Spleen (tissue), 11 donors: ENCODE measurements at regions not wholly inside any gene's neighbourhood (a gene's known extent, or its start where the extent isn't known, plus 50 kb on each side); places are given as distances from the start of the nearest gene placed in this dataset.

Source experiments
- DNase-seq: peaks from one replicate; pipeline ENCODE4 v3.0.0-alpha.2; 2020
- H3K27ac ChIP-seq, 8 donors: fragments of 200-600 bp; sonication (generic) in 7 of 8; 1 replicate in 4 of 8; 2 replicates in 4 of 8; pipeline versions ENCODE4 v1.5.0 to v1.8.0; 2016 to 2021; ENCODE audit warnings: inconsistent platforms in 4 of 8, mild to moderate bottlenecking in 4 of 8, moderate library complexity in 1 of 8
- H3K27me3 ChIP-seq, 7 donors: fragments of 200-600 bp; sonication (generic) in 6 of 7; replicated peaks in 1 of 7; 1 replicate in 4 of 7; 2 replicates in 3 of 7; pipeline versions ENCODE4 v1.5.0 to v1.8.0; 2016 to 2021; ENCODE audit warnings: inconsistent platforms in 3 of 7, mild to moderate bottlenecking in 1 of 7
- H3K36me3 ChIP-seq, 6 donors: fragments of 200-600 bp; sonication (generic) in 5 of 6; 1 replicate in 4 of 6; 2 replicates in 2 of 6; pipeline versions ENCODE4 v1.5.0 to v1.8.0; 2016 to 2021; ENCODE audit warnings: inconsistent platforms in 2 of 6
- H3K4me1 ChIP-seq, 6 donors: fragments of 200-600 bp; sonication (generic) in 5 of 6; 1 replicate in 3 of 6; 2 replicates in 3 of 6; pipeline versions ENCODE4 v1.5.0 to v1.8.0; 2016 to 2021; ENCODE audit warnings: inconsistent platforms in 3 of 6
- H3K4me3 ChIP-seq, 8 donors: fragments of 200-600 bp; sonication (generic) in 7 of 8; 1 replicate in 4 of 8; 2 replicates in 4 of 8; pipeline versions ENCODE4 v1.5.0 to v1.8.0; 2016 to 2021; ENCODE audit warnings: inconsistent platforms in 4 of 8, mild to moderate bottlenecking in 4 of 8, moderate library complexity in 2 of 8
- H3K9me3 ChIP-seq, 8 donors: fragments of 200-600 bp; sonication (generic) in 7 of 8; 1 replicate in 4 of 8; 2 replicates in 4 of 8; pipeline versions ENCODE4 v1.5.0 to v1.8.0; 2016 to 2021; ENCODE audit warnings: inconsistent platforms in 4 of 8
- CTCF ChIP-seq, 11 experiments: fragments of 200-600 bp in 7 of 11; fragments of 450-650 bp in 4 of 11; sonication (generic) in 4 of 11; IDR thresholded peaks in 8 of 11; conservative IDR thresholded peaks in 3 of 11; 1 replicate in 7 of 11; 2 replicates in 4 of 11; pipeline versions ENCODE4 v1.4.0 to v1.8.0; 2016 to 2021; ENCODE audit warnings: antibody characterized with exemption in 11 of 11, inconsistent platforms in 4 of 11, mild to moderate bottlenecking in 1 of 11
- POLR2A ChIP-seq, 3 donors: fragments of 450-650 bp; IDR thresholded peaks; one replicate each; pipeline ENCODE4 v1.5.1; 2017; ENCODE audit warnings: antibody characterized with exemption in 3 of 3, mild to moderate bottlenecking in 1 of 3
- POLR2AphosphoS5 ChIP-seq, 3 donors: sonication (generic); formaldehyde crosslinking; IDR thresholded peaks; one replicate each; pipeline ENCODE4 v1.5.1; 2017; ENCODE audit warnings: antibody characterized with exemption in 3 of 3
- WGBS, 5 donors: extraction: QIAGEN DNeasy Blood & Tissue Kit in 3 of 5; methylation state at CpG; one replicate each; pipeline versions ENCODE4 v1.1.5 to v1.1.7; 2013 to 2018; 5-methylcytosine and 5-hydroxymethylcytosine counted together
- intact Hi-C: fragments of 100-400 bp; cut with DNase I; formaldehyde crosslinking; loops from one replicate; pipeline ENCODE4 v1.15.0; 2023; ENCODE audit warnings: low total_unique reads
- donor health status: healthy with polysubstance abuse.
- donor health status: DM: no; HTN: no; CAD: no; lungs with moderate emphysema.
- donor health status: DM: no; HTN: no; CAD: no.
- donor health status: Bipolar disorder and iron deficiency.
- donor health status: healthy.
- donor health status: DM: no; HTN: no; CAD: no.
- donor health status: DM: yes; HTN: yes; CAD: no.

- intact Hi-C loops = no loop called here
- peaks cover 0 to 8% (median 0%) of the 10 kb centered on the region in 8 donors for H3K9me3 ChIP-seq
- H3K27ac ChIP-seq = no peak overlapping the region
- no peaks in the 10 kb centered on the region for H3K36me3 ChIP-seq
- peaks cover under 1 to 19% (median 7%) of the 10 kb centered on the region in 6 donors for H3K4me1 ChIP-seq
- 30 to 65% (median 59%) methylated on average over 2 of the region's 2 CpGs for whole genome bisulfite sequencing, 5 donors
- H3K27me3 ChIP-seq = no peaks in the 10 kb centered on the region
- no peak overlapping the region for H3K4me3 ChIP-seq
- no peak for DNase-seq
- TF ChIP-seq POLR2A (IDR thresholded peaks at IDR 0.05) (no peak), POLR2AphosphoS5 (IDR thresholded peaks at IDR 0.05) (no peak), CTCF (IDR thresholded peaks at IDR 0.05 in 8 of 11, conservative IDR thresholded peaks at IDR 0.05 in 3 of 11) (no peak)
These were observed 121.0 kb upstream of the ZMIZ1 start for GRCh38 chr10:78947733-78948132.

- Histone ChIP-seq H3K27ac (no peak overlapping the region), H3K36me3 (no peaks in the 10 kb centered on the region), H3K4me3 (no peak overlapping the region), H3K27me3 (no peaks in the 10 kb centered on the region), H3K4me1 (peaks cover 5 to 28% (median 13%) of the 10 kb centered on the region in 6 donors), H3K9me3 (no peaks in the 10 kb centered on the region)
- 63 to 91% (median 81%) methylated on average over 6 of the region's 6 CpGs for WGBS, 5 donors
- TF ChIP-seq POLR2A (IDR thresholded peaks at IDR 0.05) (no peak), CTCF (IDR thresholded peaks at IDR 0.05 in 8 of 11, conservative IDR thresholded peaks at IDR 0.05 in 3 of 11) (no peak), POLR2AphosphoS5 (IDR thresholded peaks at IDR 0.05) (no peak)
- DNase-seq = no peak
- intact Hi-C loops = no loop called here
These were observed 120.1 kb upstream of the ZMIZ1 start for GRCh38 chr10:78948621-78949030.

GRCh38 chr10:78950656-78951587, 117.8 kb upstream of the ZMIZ1 start:
- no peak overlapping the region for H3K4me3 ChIP-seq
- H3K27ac ChIP-seq = peak overlapping the region in 3 of 8 donors; percentile 3 to 29 (median 16)
- no peaks in the 10 kb centered on the region for H3K36me3 ChIP-seq
- peaks cover 5 to 26% (median 14%) of the 10 kb centered on the region in 6 donors for H3K4me1 ChIP-seq
- intact Hi-C loops = no loop called here
- no peak for DNase-seq
- 76 to 82% (median 76%) methylated on average over 18 to 19 of the region's 19 CpGs for WGBS, 5 donors
- no peaks in the 10 kb centered on the region for H3K9me3 ChIP-seq
- TF ChIP-seq POLR2A (IDR thresholded peaks at IDR 0.05) (no peak), POLR2AphosphoS5 (IDR thresholded peaks at IDR 0.05) (no peak), CTCF (IDR thresholded peaks at IDR 0.05 in 8 of 11, conservative IDR thresholded peaks at IDR 0.05 in 3 of 11) (no peak)
- no peaks in the 10 kb centered on the region for H3K27me3 ChIP-seq

GRCh38 chr10:78952030-78952429, 116.7 kb upstream of the ZMIZ1 start:
- H3K27ac ChIP-seq = peak overlapping the region in 3 of 8 donors; percentile 68 to 71 (median 70)
- TF ChIP-seq POLR2AphosphoS5 (IDR thresholded peaks at IDR 0.05) (no peak), POLR2A (IDR thresholded peaks at IDR 0.05) (no peak)
- 79 to 95% (median 85%) methylated on average over 4 of the region's 4 CpGs for WGBS, 5 donors
- intact Hi-C loops = no loop called here
- no peak overlapping the region for H3K4me3 ChIP-seq
- no peaks in the 10 kb centered on the region for H3K27me3 ChIP-seq
- no peaks in the 10 kb centered on the region for H3K9me3 ChIP-seq
- peaks cover 5 to 26% (median 14%) of the 10 kb centered on the region in 6 donors for H3K4me1 ChIP-seq
- DNase-seq = no peak
- no peaks in the 10 kb centered on the region for H3K36me3 ChIP-seq
